GM04504 (cell line): ENCODE measurements at regions not wholly inside any gene's neighbourhood (a gene's known extent, or its start where the extent isn't known, plus 50 kb on each side); places are given as distances from the start of the nearest gene placed in this dataset.

ENCODE experiments used
- DNase-seq: peaks from one replicate; pipeline ENCODE4 v3.0.0-alpha.2; 2012; ENCODE audit warnings: low read depth

GRCh38 chr10:44619975-44620374, 235.1 kb upstream of the CXCL12 start:
- DNase-seq: no peak

DNA sequence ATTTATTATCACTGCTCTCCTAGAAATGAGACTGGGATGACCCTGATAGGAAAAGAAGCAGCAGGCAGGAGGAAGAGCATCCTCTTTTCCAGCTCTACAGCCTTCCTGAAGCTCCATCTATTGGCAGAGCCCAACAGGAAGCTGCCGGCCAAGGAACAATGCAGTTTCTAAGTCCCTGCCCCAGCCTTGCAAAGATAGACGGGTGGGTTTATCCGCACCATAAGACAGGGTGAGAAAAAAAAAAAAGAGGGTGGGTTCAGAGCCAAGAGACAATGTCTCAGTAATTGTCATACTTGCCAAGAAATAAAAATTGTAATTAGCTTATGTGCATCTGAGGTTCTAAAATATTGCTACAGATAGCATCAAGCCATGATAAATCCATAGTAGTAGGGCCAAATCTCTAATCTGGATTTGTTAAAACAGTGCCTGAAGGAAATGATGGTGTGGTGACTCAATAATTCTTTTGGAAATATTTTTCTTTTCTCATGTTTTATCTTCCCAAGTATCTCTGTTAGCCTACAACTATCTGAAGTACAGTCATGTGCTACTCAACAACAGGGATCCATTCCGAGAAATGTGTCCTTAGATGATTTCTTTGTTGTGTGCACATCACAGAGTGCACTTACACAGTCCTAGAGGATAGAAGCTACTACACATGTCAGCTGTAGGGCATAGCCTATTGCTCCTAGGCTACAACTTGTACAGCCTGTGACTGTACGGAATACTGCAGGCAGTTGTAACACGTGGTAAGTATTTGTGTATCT, 242.9 kb upstream of the CXCL12 start:
- peak; percentile 77 for DNase-seq

- DNase-seq: peak; percentile 77
Observed at GRCh38 chr10:44628921-44629320, 244.0 kb upstream of the CXCL12 start.

- no peak for DNase-seq
Observed at GRCh38 chr10:44635176-44635575, 250.3 kb upstream of the CXCL12 start.

- DNase-seq: no peak
Observed at GRCh38 chr10:44636625-44637024, 251.7 kb upstream of the CXCL12 start.

- DNase-seq: no peak
Observed at GRCh38 chr10:44640429-44640828, 255.5 kb upstream of the CXCL12 start.

GRCh38 chr10:44647473-44647872, 262.6 kb upstream of the CXCL12 start:
- no peak for DNase-seq

DNA sequence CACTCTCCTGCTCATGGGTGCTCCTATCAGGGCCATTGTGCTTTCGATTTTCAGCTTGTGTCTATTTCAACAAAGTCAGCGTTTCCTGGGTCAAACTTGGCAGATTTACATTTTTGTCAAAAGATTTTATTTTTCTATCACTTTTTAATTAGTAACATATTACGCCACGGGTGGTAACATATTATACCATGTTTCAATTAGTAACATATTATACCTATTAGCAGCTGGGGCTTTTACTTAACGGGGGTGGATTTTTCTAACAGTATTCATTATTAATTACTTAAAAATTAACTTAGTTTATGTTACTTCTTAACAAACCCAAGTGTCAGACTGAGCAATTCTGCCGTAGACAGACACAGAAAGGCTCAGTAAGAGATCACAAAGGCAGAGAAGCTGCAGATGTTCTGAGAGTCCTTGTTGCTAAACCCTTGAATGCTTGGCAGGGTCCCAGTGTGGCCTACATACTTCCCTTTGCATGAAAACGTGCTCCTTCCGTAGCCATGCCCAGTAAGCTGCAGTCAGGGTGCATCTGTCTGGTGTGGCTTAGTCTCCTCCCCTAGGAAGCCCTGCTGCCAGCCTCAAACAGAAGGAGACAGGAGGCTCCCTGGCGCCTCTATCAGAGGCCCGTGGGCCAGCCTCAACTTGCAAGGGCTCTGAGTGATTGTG, 263.1 kb upstream of the CXCL12 start:
- peak; percentile 85 for DNase-seq

- DNase-seq: no peak
Observed at GRCh38 chr10:44650691-44651661, 260.2 kb upstream of the TMEM72 start.

DNA sequence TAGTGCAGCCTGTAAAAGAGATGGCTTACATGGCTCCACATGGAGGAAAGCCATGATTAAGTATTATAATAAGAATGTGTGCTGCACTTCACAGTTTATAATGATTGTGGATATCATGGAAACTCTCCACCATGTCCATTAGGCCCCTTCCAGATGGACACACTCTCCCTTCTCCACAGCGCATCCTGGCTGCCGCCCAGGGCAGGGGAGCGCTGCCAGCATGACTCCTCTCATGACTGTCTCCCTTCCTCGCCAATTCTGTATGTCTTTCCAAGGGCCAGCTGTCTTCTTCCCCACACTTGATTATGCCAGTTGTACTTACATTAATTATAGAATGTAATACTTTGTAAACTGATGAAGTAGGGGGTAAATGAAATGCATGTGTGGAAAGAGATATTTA, 259.3 kb upstream of the TMEM72 start:
- DNase-seq: peak; percentile 48

GRCh38 chr10:44659320-44659719, 251.8 kb upstream of the TMEM72 start:
- DNase-seq: no peak

DNA sequence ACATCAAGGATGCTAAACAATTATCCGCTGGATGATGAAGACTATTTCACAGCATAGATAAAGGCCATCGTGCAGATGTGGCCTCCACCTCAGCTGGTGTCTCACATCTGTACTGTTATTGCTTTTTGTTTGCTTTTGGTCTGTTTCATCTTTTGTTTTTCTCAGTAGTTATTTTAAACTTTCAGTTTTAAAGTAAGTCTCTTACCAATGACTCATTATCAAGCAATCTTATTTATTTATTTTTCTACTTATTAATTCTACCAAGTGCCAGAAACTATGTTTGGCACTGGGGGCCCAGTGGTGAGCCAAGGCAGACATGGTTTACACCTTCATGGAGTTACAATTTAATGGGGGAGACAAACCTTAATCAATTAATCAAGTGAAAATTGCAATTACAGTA, 250.9 kb upstream of the TMEM72 start:
- DNase-seq: no peak

GRCh38 chr10:44662051-44662450, 249.1 kb upstream of the TMEM72 start:
- no peak for DNase-seq

- DNase-seq: no peak
Observed at GRCh38 chr10:44668336-44668735, 242.8 kb upstream of the TMEM72 start.

GRCh38 chr10:44671319-44671718, 239.8 kb upstream of the TMEM72 start:
- DNase-seq: no peak

- no peak for DNase-seq
Observed at GRCh38 chr10:44673245-44673983, 237.7 kb upstream of the TMEM72 start.

DNA sequence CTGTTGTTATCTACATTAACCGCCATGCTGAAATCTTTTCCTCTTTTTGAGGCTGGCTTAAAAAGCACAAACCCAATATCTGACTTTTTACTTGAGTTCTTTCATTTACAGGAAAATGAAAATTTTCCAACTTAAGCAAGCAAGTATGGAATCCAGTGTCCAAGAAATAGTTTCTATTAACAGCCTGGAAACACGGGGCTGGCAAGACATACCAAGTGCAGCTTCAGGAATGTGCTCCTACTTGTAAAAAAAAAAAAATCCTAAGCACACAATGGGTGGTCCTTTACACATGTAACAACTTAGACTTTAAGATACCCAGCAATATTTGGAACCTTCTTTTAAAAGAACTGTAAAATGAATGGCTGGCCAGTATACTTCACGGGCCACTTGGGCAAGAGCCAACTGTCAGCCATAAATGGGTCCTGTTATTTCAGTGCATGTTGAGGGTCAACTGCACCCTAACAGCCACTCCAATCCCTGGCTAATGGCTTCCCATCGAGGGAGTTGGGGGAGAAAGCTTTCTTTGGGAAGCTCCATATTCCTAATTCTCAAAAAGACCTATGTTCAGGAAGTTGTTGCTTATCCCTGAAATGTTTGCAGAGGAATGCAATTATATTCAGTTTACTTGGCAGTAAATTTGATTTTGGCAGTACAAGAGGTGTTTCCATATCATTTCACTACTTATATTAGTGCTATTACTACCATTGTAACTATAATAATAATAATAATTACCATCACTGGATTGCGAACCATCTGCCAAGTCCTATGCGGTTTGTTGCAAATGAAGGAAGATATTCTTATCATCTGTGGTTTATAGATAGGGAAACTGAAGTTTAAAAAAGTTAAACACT, 236.4 kb upstream of the TMEM72 start:
- DNase-seq: no peak

DNA sequence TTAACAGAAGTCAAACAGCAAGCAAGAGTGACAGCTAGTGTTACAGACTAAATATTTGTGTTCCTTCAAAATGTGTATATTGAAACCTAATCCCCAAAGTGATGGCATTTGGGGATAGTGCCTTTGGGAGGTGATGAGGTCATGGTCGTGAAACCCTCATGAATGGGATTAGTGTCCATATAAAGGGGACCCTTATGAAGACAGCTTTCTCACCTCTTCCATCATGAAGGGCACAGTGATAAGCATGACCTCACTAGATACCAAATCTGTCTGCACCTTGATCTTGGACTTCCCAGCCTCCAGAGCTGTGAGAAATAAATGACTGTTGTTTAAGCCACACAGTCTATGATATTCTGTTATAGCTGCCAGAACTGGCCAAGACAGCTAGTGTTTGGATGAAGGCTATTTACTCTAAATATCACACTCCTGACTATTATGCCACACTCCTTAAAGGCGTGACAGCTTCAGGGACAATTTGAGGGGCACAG, 235.7 kb upstream of the TMEM72 start:
- DNase-seq: no peak

DNA sequence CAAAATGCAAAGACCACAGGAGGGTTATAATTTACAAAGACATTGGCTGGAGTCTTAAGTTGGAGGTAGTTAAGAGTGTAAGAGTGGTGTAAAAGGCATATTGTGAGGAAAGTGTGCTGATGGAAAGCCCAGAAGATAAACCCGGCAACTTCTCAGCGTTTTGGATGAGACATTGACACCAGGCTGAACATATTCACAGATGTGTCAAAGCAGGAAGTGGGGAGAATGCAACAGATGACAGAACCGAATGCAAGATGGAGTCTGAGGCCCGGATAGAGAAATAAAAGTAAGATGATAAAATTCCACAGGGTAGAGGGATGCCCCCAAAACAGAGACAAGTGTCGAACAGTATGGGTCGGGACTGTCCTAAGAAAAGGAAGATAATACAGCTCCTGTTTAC, 230.4 kb upstream of the TMEM72 start:
- no peak for DNase-seq

- DNase-seq: no peak
Observed at GRCh38 chr10:44682507-44682906, 228.6 kb upstream of the TMEM72 start.

GRCh38 chr10:44684661-44685060, 226.5 kb upstream of the TMEM72 start:
- DNase-seq: no peak
